Amniotic epithelial cell (primary cell): ENCODE measurements at regions not wholly inside any gene's neighbourhood (a gene's known extent, or its start where the extent isn't known, plus 50 kb on each side); places are given as distances from the start of the nearest gene placed in this dataset.
A peak's percentile ranks its signal among the peaks of the same experiment; 100 is the strongest.
"Not testable (repeated sequence)": the region's sequence is repeated elsewhere in the genome, so short reads cannot be mapped to it uniquely, and the experiment has no call there.

Experiments used
- DNase-seq: peaks from one replicate; pipeline ENCODE4 v3.0.0-alpha.2; 2010; ENCODE audit warnings: low read depth

DNA sequence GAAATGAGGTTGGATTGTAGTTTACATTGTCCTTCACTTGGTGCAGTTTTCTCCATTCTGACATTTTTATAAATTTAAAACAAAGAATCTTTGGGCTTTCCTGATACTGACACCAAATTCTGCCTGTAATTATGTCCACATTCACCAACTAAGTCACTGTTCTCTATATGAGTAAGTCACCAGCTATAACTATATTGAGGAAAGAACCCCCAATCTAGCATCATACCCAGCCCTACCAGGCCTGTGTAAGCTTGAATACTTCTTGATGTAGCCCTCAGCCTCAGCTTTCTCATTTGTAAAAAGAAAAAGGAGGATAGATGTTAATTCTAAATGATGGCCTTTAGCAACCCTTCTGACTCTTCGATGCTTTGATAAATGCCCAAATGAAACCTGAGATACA is 112.7 kb upstream of the FST start:
- DNase-seq: no peak

DNA sequence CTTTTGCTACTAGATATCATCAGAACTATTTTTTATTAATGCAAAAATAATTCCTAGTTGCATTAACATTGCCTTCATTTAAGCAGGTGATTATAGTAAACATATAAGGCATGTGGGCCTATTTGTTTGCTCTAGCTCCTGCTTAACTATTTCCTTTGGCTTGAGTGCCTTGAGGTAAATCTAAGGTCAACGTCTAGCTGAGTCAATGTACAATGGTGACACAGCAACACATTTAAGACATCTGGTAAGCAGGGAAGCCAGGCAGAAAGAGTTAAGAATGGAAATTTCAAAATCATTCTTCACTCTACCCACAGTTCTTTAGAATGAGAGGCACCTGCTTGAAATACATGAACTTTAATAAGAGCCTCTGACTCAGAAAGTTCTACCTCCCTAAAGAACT is 111.9 kb upstream of the FST start:
- DNase-seq: no peak

DNA sequence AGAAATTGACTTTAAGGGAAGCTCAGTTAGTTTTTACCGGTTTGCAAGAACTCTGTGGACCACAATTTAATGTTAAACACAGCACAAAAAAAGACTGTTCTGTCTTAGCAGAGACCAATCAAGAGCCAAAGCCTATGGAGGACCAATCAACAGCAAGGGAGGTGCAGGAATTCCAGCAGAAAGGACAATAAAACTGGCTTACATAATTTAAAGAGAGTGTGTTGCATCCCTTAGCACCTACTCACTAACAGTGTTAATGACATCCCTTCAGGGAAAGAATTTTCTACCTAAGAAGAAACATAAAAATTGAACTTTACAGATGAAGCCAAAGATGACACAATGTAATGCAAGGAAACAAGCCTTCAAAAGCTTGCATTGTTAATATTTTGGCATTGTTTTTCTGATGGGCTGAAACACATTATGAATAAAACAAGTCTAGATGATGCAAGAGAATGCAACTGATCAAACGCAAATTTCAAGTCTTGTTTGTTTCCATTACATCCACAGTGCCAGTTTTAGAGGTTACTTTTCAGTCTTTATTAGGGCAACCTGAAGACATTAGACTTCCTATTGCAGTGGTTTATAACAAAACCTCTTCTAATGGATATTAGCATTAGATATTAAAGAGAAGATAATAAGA is 111.3 kb upstream of the FST start:
- no peak for DNase-seq

DNA sequence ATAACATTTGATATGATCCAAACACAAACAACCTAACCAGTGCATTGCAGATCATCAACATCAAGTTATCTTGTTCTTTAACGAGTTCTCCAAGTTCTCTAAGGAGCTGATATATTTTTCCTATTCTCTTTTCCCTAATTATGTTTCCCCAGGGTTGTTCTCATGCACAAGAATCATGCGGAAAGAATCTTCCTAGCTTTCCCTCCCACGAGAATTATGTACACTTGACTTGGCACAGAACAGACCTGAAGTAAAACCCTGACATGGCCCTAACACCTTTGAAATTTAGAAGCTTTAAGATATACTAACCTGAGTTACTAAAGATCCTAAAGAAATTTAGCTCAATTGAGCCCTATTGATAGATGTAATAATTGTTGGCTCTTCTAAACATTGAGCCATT is 110.7 kb upstream of the FST start:
- DNase-seq: no peak

DNA sequence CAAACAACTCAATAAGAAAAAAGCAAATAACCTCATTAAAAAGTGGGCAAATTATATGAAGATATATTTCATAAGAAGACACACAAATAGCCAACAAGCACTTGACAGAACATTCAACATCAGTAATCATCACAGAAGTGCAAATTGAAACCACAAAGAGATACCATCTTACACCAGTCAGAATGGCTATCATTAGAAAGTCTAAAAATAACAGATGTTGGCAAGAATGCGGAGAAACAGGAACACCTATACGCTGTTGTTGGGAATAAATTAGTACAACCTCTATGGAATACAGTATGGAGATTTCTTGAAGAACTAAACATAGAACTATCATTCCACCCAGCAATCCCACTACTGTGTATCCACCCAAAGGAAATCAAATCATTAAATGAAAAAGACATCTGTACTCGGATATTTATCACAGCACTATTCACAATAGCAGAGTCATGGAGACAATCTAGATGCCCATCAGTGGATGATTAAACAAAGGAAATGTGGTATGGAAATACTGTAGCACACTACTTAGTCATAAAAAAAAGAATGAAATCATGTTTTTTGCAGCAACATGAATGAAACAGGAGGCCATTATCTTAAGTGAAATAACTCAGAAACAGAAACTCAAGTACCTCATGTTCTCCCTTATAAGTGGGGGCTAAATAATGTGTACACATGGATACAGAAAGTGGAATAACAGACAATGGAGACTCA is 106.8 kb upstream of the FST start:
- DNase-seq: peak; percentile 48

DNA sequence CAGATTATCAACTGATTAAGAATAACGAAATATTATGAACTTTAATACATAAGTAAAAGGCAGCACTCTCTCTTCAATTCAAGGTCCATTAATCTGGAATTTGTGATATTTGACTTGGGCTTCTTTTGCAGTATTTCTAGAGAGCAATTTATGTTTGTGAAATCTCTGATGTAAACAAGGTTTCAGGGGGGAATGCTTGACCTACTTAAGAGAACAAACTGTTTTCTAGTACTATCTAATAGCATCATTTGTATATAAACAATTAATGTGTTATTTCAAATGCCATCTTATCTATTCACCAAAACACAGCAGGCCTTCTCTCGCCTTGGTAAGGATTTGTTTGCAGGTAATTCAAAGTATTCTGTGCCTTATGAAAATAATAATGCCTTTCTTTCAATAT is 103.6 kb upstream of the FST start:
- DNase-seq: peak; percentile 65

DNA sequence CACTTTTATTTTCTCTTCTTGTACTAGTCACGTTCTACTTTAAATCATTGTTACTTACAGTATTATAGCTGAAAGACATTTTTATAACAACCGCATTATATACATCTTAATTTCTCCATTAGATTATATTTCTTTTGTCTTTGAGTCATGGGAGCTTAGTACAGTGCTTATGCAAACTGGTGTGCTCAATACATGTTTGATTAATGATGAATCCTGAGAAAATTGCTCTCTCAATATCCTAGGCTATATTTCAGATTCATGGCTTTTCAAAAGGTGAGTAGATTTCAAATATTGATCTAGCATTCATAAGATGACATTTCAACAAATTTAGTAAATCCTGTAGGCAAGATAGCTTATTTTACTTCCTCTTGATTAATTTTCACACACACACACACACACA is 102.2 kb upstream of the FST start:
- no peak for DNase-seq

DNA sequence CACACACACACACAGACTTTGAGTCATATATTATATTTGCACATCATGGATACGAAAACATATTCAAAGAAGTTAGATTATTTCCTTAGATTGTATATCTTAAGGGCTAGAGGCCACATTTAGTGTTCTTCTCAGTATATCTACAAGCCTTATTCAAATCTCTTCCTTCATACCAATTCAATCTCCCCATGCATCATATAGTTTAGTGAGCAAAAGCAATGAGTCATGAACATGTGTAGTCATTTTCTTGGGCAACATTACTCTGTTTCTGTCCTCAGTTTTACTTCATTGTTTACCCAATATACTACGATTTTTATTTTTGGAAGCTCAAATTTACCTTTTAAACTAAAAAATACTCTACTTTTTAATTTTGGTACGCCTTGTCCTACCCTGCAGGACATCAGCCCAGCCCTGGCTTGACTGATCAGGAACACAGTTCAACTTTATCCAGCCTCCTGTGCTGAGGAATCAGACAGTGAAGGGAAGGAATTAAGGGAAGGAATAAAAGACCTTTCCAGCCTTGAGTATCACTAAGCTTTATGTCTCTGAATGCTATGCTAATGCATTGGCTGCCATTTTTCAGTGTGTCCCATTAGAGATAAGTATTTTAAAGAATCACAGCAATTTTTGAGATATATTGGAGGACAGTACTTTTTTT is 101.7 kb upstream of the FST start:
- DNase-seq: peak; percentile 78

DNA sequence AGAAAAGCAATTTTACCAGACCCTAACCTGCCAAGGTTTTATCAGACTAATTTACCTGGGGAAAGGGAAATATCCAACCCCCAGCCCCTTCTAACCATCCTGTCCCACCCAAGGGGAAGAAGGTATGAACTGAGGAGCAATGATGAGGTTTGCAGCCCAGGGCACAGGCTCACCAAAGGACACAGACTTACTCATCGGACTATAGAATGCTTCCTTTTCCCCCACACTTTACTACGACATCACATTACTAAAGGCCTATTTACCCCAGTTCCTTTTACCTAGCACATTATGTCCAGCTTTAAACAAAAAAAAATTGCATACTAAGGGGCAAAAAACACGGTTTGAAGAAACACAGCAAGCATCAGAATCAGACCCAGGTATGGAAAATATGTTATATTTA is 94.1 kb upstream of the FST start:
- peak; percentile 32 for DNase-seq

DNA sequence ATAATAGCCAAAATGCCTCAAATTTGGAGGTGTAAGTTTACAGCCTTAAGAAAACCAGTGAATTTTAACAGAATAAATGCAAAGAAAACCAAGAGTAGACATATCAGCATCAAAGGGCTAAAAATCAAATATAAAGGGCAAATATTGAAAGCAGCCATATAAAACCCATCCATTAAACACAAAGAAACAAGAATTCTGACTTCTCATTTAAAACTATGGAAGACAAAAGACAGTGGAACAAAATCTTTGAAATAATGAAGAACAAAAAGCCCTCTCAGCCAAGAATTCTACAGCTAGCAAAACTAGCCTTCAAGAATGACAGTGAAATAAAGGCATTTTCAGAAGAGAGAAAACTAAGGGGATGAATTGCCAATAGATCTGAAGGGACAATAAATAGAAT is 91.3 kb upstream of the FST start:
- DNase-seq: no peak

DNA sequence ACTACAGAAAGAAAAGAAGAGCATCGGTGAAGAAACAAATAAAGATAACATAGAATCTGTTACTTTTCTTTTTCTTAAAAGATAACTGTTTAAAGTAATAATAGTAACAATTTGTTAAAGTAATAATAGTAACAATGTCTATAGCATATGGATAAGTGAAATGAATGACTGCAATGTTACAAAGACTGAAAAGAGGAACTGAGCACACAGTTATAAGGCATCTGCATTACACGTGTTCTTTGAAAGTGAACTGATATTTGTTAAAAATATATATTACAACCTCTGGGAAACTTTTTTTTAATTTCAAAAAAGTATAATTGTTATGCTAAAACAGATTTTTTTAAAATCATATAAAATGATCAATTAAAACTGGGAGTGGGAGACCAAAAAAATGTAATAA is 88.4 kb upstream of the FST start:
- no peak for DNase-seq

DNA sequence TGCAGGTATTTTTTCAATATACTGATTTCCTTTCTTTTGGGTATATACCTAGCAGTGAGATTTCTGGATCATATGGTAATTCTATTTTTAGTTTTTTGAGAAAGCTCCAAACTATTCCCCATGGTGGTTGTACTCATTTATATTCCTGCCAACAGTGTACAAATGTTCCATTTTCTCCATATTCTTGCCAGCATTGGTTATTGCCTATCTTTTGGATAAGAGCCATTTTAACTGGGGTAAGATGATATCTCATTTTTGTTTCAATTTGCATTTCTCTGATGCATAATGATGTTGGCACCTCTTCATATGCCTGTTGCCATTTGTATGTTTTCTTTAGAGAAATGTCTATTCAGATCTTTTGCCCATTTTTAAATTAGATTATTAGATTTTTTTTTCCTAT is 85.6 kb upstream of the FST start:
- no peak for DNase-seq

DNA sequence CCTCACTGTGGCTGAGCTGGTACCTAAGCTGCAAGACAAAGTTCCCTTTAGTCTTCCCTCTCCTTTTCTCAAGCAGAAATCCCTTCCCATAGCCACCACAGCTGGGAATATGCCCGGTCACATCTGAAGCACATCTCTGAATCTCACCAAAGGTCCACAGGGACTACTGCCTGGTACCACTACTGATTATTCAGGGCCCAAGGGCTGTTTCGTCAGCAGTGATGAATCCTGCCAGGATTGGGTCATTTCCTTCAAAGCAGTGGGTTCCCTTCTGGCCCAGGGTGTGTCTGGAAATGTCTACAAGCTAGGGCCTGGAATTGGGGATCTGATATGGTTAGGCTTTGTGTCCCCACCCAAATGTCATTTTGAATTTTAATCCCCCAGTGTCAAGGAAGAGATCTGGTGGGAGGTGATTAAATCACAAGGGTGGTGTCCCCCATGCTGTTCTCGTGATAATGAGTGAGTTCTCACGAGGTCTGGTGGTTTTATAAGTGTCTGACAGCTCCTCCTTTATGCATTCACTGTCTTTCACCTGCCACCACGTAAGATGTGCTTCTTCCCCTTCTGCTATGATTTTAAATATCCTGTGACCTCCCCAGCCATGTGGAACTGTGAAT is 83.2 kb upstream of the FST start:
- no peak for DNase-seq

DNA sequence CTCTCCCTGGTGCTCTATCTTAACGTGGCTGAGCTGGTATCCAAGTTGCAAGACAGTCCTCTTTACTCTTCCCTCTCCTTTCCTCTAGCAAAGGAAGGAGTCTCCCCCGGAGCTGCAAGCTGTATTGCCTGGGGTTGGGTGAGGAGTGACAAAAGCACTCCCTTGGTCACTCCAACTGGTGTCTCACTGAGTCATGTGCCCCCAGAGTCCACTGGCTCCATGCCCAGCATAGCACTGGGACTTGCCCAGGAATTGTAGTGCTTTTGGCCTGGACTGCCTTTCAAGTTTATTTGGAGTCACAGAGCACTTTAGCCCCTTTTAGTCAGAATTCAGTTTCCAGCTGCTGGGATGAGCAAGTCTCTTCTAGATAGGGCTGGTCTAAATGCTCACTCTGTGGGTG is 82.6 kb upstream of the FST start:
- no peak for DNase-seq

DNA sequence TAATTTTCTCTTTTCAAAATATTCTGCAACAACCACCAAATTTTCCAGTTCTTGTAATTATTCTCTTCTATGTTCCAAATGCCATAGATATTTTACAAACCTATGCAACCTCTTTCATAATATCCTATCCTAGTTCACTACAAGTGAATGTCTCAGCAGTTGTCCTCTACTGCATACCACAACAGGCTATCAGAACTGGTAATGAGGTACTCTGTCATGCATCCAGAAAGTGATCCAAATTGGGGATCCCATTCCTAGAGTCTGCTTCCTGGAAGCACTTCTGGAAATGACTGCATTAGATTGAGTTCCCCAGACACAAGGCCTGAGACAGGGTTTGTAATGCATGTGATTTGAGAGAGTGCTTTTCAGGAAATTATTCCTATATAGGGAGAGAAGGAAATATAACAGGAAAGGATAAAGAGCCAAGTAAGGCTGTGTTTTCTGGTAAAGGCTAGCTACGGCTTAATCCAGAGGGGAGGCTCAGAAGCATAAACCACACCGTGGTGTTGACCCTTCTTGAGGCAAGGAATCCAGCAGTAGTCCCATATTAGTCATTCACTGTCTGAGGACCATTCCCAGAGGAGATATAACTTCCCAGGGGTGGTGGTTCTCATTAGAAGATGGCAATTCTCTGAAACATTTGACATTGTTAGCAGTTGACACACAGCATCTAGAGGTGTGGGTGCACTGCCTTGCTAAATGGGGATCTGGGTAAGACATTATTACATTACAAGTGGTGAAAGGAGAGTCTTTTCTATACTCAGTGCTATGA is 80.3 kb upstream of the FST start:
- no peak for DNase-seq

DNA sequence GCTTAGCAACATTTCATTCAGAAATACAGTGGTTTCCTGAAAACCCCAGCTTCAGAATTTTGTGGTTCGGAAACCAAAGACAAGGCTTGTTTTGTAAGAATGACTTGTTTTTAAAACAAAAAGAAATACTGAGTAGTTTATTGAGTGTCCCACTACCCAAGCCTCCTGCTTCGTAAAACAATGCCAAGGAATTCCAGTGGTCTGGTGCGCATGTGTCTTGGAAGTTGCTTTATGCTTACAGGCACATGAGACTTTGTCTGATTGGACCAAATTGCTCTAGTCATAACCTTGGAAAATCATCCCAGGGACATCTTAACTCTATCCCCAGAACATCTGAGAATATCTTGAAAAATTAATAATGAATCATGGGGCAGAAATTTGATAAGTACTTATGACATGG is 77.1 kb upstream of the FST start:
- DNase-seq: peak; percentile 49

DNA sequence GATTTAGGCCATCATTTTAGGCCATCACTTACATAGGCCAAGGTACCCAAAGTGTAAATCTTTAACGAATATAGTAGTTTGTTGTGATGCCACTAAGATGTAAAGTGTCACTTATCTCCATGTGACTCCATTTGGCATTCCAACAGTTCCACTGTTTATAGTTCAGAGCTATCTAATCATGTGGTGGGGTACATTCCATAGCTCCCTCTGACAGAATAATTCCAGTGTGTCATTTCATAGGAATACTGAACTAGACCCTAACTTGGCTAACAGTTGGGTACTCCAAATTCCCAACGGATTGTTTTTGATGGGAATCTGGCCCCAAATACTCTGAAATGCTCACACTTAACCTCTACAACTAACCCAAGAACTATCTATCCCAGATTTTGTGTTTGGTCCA is 76.7 kb upstream of the FST start:
- no peak for DNase-seq

DNA sequence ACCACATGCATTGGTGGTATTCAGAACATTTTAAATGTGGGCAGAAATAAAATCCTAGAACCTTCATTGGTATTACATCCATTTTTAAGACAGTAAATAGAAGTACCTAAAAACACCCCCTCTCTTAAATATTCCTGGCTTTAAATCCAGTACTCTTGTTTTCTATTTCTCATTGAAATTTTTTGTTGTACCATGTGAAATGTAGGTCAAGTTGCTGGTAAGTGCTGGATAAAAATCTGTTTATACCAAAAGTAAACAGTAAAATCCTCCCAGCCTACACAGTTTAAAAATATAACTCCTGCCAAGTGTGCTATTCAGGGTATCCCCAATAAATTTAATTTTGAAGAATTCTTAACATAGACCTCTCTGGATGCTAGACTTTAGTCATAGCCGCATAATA is 75.0 kb upstream of the FST start:
- no peak for DNase-seq

DNA sequence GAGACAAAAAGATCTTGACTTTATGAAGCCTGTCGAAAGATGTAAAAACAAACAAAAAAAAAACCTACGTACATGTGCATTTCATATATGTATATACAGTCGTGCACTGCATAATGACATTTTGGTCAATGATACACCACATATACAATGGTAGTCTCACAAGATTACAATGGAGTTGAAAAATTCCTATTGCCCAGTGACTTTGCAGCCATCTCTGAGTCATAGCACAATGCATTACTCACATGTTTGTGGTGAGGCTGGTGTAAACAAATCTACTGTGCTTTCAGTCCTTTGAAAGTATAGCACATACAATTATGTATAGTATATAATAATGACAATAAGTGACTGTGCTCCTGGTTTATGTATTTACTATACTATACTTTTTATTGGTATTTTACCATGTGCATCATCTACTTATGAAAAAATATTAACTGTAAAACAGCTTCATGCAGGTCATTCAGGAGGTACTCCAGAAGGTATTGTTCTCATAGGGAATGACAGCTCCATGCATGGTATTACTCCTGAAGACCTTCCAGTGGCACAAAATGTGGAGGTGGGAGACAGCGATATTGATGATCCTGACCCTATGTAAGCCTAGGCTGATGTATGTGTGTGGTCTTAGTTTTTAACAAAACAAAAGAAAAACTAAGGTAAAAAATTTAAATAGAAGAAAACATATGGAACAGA is 73.7 kb upstream of the FST start:
- peak; percentile 88 for DNase-seq

DNA sequence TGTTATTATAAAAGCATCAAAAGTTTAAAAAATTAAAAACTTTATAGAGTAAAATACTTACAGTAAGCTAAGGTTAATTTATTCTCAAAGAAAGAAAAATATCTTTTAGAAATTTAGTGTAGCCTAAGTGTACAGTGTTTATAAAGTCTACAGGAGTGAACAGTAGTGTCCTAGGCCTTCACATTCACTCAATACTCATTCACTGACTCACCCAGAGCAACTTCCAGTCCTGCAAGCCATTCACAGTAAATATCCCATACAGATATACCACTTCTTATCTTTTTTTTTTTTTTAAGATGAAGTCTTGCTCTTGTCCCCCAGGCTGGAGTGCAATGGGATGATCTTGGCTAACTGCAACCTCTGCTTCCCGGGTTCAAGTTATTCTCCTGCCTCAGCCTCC is 73.1 kb upstream of the FST start:
- DNase-seq: peak; percentile 81

DNA sequence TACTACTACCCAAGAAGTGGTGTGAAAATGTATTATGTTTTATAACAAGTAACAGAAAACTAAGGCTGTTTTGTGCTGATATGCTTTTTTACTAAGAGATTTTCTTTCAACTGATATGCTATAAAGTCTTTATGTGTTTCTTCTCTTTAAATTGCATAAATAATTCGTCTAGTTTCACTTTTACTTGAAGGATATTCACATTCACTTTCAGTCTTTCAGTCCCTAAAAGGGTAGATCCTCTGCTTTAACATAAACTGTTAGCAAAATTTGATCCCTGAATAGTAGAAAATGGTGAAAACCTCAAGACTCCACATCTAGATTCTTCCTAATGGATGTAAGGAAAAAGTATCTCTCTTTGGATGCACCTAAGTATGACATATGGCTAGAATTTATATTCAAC is 69.0 kb upstream of the FST start:
- DNase-seq: no peak

DNA sequence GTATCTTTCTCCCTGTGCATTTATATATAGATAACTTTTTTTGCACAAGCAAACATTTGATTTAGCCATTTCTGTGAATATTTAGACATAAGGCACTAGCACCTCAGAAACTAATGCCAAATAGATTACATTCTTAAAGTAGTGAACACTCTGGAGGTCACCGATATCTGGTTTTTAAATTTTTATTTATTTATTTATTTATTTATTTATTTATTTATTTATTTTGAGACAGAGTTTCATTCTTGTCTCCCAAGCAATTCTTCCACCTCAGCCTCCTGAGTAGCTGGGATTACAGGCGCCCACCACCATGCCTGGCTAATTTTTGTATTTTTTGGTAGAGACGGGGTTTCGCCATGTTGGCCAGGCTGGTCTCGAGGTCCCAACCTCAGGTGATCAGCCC is 67.9 kb upstream of the FST start:
- not testable (repeated sequence) for DNase-seq
